ENCODE measurements at regions not wholly inside any gene's neighbourhood (a gene's known extent, or its start where the extent isn't known, plus 50 kb on each side); places are given as distances from the start of the nearest gene placed in this dataset.
"Not testable (repeated sequence)": the region's sequence is repeated elsewhere in the genome, so short reads cannot be mapped to it uniquely, and the experiment has no call there.

DNA sequence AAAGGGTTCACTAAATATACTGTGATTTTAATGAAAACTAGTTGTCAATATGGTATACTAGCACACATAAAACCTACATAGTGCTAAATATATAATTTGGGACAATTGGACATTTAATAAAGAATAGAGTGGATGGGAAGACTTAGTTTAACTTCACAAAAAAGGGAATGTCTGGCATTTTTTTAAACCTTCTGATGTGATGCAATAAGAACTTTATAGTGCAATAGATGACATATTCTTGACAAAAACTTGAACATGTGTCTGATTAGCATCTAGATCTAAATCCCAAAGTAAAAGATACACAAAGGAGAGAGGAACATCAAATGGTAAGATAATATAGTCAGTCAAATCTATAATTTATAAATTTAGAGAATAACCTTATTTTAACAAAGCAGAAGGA lies 488.3 kb upstream of the SYT1 start:
- TF ChIP-seq RAD21 (IDR thresholded peaks at IDR 0.05; ENCODE audit: low read length) (no peak), TCF12 (IDR thresholded peaks at IDR 0.05) (no peak), TEAD4 (IDR thresholded peaks at IDR 0.05; ENCODE audit: borderline replicate concordance, insufficient read depth) (no peak), FOXM1 (IDR thresholded peaks at IDR 0.05; ENCODE audit: low read depth) (no peak), RCOR1 (IDR thresholded peaks at IDR 0.05; ENCODE audit: low read length) (no peak), NRF1 (IDR thresholded peaks at IDR 0.05; ENCODE audit: low read depth, low read length) (no peak), MAX (IDR thresholded peaks at IDR 0.05; ENCODE audit: low read depth) (no peak), EZH2phosphoT487 (IDR thresholded peaks at IDR 0.05; ENCODE audit: borderline replicate concordance, low read depth) (no peak), GABPA (IDR thresholded peaks at IDR 0.05; ENCODE audit: low read depth) (no peak), FOSL2 (IDR thresholded peaks at IDR 0.05; ENCODE audit: borderline replicate concordance, low read depth) (no peak), MXI1 (IDR thresholded peaks at IDR 0.05; ENCODE audit: low read depth, low read length) (no peak), GATA2 (CRISPR knock-in tag; IDR thresholded peaks at IDR 0.05) (no peak), PBX3 (IDR thresholded peaks at IDR 0.05) (no peak), IRF3 (IDR thresholded peaks at IDR 0.05; ENCODE audit: low read depth, low read length) (no peak), EP300 (IDR thresholded peaks at IDR 0.05; ENCODE audit: borderline replicate concordance in 1 of 2, low read depth in 1 of 2, low read length in 1 of 2) (no peak), SIN3A (IDR thresholded peaks at IDR 0.05; ENCODE audit: borderline replicate concordance, low read depth, low read length) (no peak)
- TF ChIP-seq, protein P1, sequence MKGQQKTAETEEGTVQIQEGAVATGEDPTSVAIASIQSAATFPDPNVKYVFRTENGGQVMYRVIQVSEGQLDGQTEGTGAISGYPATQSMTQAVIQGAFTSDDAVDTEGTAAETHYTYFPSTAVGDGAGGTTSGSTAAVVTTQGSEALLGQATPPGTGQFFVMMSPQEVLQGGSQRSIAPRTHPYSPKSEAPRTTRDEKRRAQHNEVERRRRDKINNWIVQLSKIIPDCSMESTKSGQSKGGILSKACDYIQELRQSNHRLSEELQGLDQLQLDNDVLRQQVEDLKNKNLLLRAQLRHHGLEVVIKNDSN (IDR thresholded peaks at IDR 0.05; ENCODE audit: borderline replicate concordance, low read depth), result no peak
- TF ChIP-seq, protein P2, sequence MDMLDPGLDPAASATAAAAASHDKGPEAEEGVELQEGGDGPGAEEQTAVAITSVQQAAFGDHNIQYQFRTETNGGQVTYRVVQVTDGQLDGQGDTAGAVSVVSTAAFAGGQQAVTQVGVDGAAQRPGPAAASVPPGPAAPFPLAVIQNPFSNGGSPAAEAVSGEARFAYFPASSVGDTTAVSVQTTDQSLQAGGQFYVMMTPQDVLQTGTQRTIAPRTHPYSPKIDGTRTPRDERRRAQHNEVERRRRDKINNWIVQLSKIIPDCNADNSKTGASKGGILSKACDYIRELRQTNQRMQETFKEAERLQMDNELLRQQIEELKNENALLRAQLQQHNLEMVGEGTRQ (IDR thresholded peaks at IDR 0.05; ENCODE audit: borderline replicate concordance, low read depth, low read length), result no peak
- Histone ChIP-seq H3K27me3 (ENCODE audit: insufficient read depth) (no peaks in the 10 kb centered on the region), H3K9ac (no peak overlapping the region), H3K27ac (ENCODE audit: low read depth in 2 of 2, low read length in 1 of 2) (no peak overlapping the region), H2AFZ (ENCODE audit: low read depth) (no peak overlapping the region), H3K79me2 (ENCODE audit: insufficient read depth) (no peaks in the 10 kb centered on the region), H3K4me1 (ENCODE audit: control insufficient read depth in 1 of 2, insufficient read depth in 2 of 2, low read depth in 1 of 2, low read length in 1 of 2) (no peaks in the 10 kb centered on the region), H3K9me2 (no peaks in the 10 kb centered on the region), H3K36me3 (replicated peaks in 1 of 2; ENCODE audit: control insufficient read depth in 1 of 2, insufficient read depth in 2 of 2, low read length in 1 of 2) (no peaks in the 10 kb centered on the region), H3F3A (replicated peaks; ENCODE audit: insufficient read depth) (no peaks in the 10 kb centered on the region), H3K4me3 (ENCODE audit: low read depth in 2 of 2, low read length in 1 of 2) (no peak overlapping the region), H3K4me2 (no peak overlapping the region), H4K20me1 (ENCODE audit: insufficient read depth) (no peaks in the 10 kb centered on the region), H3K9me3 (no peaks in the 10 kb centered on the region)
- no peak for DNase-seq
- ChIA-PET CTCF (no interaction called here), POLR2A (no interaction called here)

DNA sequence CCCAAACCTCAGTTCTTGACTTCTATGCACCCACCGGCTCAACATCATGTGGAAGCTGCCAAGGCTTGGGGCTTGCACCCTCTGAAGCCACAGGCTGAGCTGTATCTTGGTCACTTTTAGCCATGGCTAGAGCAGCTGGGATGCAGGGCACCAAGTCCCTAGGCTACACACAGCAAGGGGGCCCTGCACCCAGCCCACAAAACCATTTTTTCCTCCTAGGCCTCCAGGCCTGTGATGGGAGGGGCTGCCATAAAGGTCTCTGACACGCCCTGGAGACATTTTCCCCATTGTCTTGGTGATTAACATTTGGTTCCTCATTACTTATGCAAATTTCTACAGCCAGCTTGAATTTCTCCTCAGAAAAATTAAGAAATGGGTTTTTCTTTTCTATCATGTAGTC lies 485.5 kb upstream of the SYT1 start:
- H3K9ac ChIP-seq; H3K27me3 ChIP-seq (ENCODE audit: insufficient read depth); H4K20me1 ChIP-seq (ENCODE audit: insufficient read depth); H3K4me1 ChIP-seq (ENCODE audit: control insufficient read depth in 1 of 2, insufficient read depth in 2 of 2, low read depth in 1 of 2, low read length in 1 of 2); H3F3A ChIP-seq (replicated peaks; ENCODE audit: insufficient read depth); H3K4me3 ChIP-seq (ENCODE audit: low read depth in 2 of 2, low read length in 1 of 2); H3K27ac ChIP-seq (ENCODE audit: low read depth in 2 of 2, low read length in 1 of 2); H3K9me3 ChIP-seq; H3K79me2 ChIP-seq (ENCODE audit: insufficient read depth); H3K4me2 ChIP-seq; H3K36me3 ChIP-seq (replicated peaks in 1 of 2; ENCODE audit: control insufficient read depth in 1 of 2, insufficient read depth in 2 of 2, low read length in 1 of 2); POLR2A ChIA-PET; DNase-seq; H2AFZ ChIP-seq (ENCODE audit: low read depth); H3K9me2 ChIP-seq: not testable (repeated sequence)
- CTCF ChIA-PET, result interaction anchor here (0.6 kb wide), 1 partner anchor 841 kb away, joined by 3 read pairs; no protein-coding TSS in a partner anchor
- 54% methylated on average over 2 of the region's 2 CpGs for WGBS (ENCODE audit: low lambda C conversion rate)
